ENCODE measurements at regions not wholly inside any gene's neighbourhood (a gene's known extent, or its start where the extent isn't known, plus 50 kb on each side); places are given as distances from the start of the nearest gene placed in this dataset.

- Histone ChIP-seq H3K4me2 (ENCODE audit: low read depth, low read length) (no peak overlapping the region), H3F3A (ENCODE audit: insufficient read depth, low read length) (no peaks in the 10 kb centered on the region), H3K27ac (ENCODE audit: low read length) (no peak overlapping the region), H3K4me1 (ENCODE audit: low read length) (no peaks in the 10 kb centered on the region), H3K79me2 (ENCODE audit: low read length) (no peaks in the 10 kb centered on the region), H3K27me3 (replicated peaks; ENCODE audit: insufficient read depth, low read length) (no peaks in the 10 kb centered on the region), H2AFZ (ENCODE audit: low read length) (no peak overlapping the region), H3K36me3 (replicated peaks; ENCODE audit: insufficient read depth, low read length) (no peaks in the 10 kb centered on the region), H3K4me3 (ENCODE audit: low read length) (no peak overlapping the region), H3K9me3 (replicated peaks; ENCODE audit: insufficient read depth, low read length) (no peaks in the 10 kb centered on the region), H3K9me2 (replicated peaks; ENCODE audit: insufficient read depth, low read length) (no peaks in the 10 kb centered on the region), H3K9ac (ENCODE audit: low read length) (no peak overlapping the region), H4K20me1 (ENCODE audit: insufficient read depth, low read length) (no peaks in the 10 kb centered on the region)
- TF ChIP-seq EZH2phosphoT487 (IDR thresholded peaks at IDR 0.05; ENCODE audit: low read length) (no peak), CTCF (IDR thresholded peaks at IDR 0.05; ENCODE audit: low read length) (no peak), EZH2 (optimal IDR thresholded peaks at IDR 0.05; ENCODE audit: low read depth, low read length) (no peak)
- DNase-seq = no peak
Measured at GRCh38 chr13:108528303-108528702, 101.1 kb upstream of the MYO16 start.

- Histone ChIP-seq H3K36me3 (replicated peaks; ENCODE audit: insufficient read depth, low read length) (no peaks in the 10 kb centered on the region), H3K9me2 (replicated peaks; ENCODE audit: insufficient read depth, low read length) (no peaks in the 10 kb centered on the region), H3K27ac (ENCODE audit: low read length) (no peak overlapping the region), H3K27me3 (replicated peaks; ENCODE audit: insufficient read depth, low read length) (no peaks in the 10 kb centered on the region), H3K9ac (ENCODE audit: low read length) (no peak overlapping the region), H3K4me3 (ENCODE audit: low read length) (no peak overlapping the region), H3K9me3 (replicated peaks; ENCODE audit: insufficient read depth, low read length) (no peaks in the 10 kb centered on the region), H4K20me1 (ENCODE audit: insufficient read depth, low read length) (no peaks in the 10 kb centered on the region), H3K4me1 (ENCODE audit: low read length) (no peaks in the 10 kb centered on the region), H2AFZ (ENCODE audit: low read length) (no peak overlapping the region), H3F3A (ENCODE audit: insufficient read depth, low read length) (no peaks in the 10 kb centered on the region), H3K79me2 (ENCODE audit: low read length) (no peaks in the 10 kb centered on the region), H3K4me2 (ENCODE audit: low read depth, low read length) (no peak overlapping the region)
- TF ChIP-seq EZH2phosphoT487 (IDR thresholded peaks at IDR 0.05; ENCODE audit: low read length) (no peak), EZH2 (optimal IDR thresholded peaks at IDR 0.05; ENCODE audit: low read depth, low read length) (no peak), CTCF (IDR thresholded peaks at IDR 0.05; ENCODE audit: low read length) (no peak)
- no peak for DNase-seq
Measured at GRCh38 chr13:108533842-108534241, 95.6 kb upstream of the MYO16 start.

- TF ChIP-seq CTCF (IDR thresholded peaks at IDR 0.05; ENCODE audit: low read length) (no peak), EZH2phosphoT487 (IDR thresholded peaks at IDR 0.05; ENCODE audit: low read length) (no peak), EZH2 (optimal IDR thresholded peaks at IDR 0.05; ENCODE audit: low read depth, low read length) (no peak)
- Histone ChIP-seq H3K27me3 (replicated peaks; ENCODE audit: insufficient read depth, low read length) (no peaks in the 10 kb centered on the region), H3K27ac (ENCODE audit: low read length) (no peak overlapping the region), H3K79me2 (ENCODE audit: low read length) (no peaks in the 10 kb centered on the region), H3K4me3 (ENCODE audit: low read length) (no peak overlapping the region), H3K9me2 (replicated peaks; ENCODE audit: insufficient read depth, low read length) (no peaks in the 10 kb centered on the region), H4K20me1 (ENCODE audit: insufficient read depth, low read length) (no peaks in the 10 kb centered on the region), H3K9me3 (replicated peaks; ENCODE audit: insufficient read depth, low read length) (no peaks in the 10 kb centered on the region), H3K36me3 (replicated peaks; ENCODE audit: insufficient read depth, low read length) (no peaks in the 10 kb centered on the region), H3K4me1 (ENCODE audit: low read length) (no peaks in the 10 kb centered on the region), H3F3A (ENCODE audit: insufficient read depth, low read length) (no peaks in the 10 kb centered on the region), H2AFZ (ENCODE audit: low read length) (no peak overlapping the region), H3K9ac (ENCODE audit: low read length) (no peak overlapping the region), H3K4me2 (ENCODE audit: low read depth, low read length) (no peak overlapping the region)
- no peak for DNase-seq
Measured at GRCh38 chr13:108534728-108535127, 94.7 kb upstream of the MYO16 start.

Data from MM.1S (cell line).